ENCODE measurements at regions not wholly inside any gene's neighbourhood (a gene's known extent, or its start where the extent isn't known, plus 50 kb on each side); places are given as distances from the start of the nearest gene placed in this dataset.

GRCh38 chr7:68918621-68919020 is 679.7 kb upstream of the AUTS2 start:
- TF ChIP-seq POLR2AphosphoS5 (IDR thresholded peaks at IDR 0.05; ENCODE audit: borderline replicate concordance, low read depth, low read length) = no peak
- TF ChIP-seq FOXP2 (optimal IDR thresholded peaks at IDR 0.05; ENCODE audit: control extremely low read depth, extremely low read length, insufficient read depth) = no peak
- no peak for TF ChIP-seq EZH2 (IDR thresholded peaks at IDR 0.05)
